ENCODE measurements at regions not wholly inside any gene's neighbourhood (a gene's known extent, or its start where the extent isn't known, plus 50 kb on each side); places are given as distances from the start of the nearest gene placed in this dataset.

DNA sequence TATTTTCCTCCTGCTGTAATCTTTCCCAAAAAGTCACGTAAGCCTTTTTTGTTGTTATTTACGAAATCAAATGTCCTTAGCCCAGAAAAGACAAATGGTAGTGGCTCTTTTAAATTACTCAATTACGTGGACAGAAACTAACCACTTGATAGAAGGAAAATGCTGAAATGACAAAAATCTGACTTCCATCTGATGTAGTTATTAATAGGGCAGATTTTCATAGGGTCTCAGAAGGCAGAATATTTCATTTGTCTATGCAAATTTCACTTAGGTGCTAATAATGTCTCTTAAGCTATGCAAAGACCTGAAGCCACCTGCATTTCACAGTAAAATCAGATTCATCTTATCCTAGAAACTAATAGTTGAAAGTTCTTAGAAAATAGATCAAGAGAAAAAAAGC lies 295.7 kb downstream of the TMA16 start:
- TF ChIP-seq, protein P1, sequence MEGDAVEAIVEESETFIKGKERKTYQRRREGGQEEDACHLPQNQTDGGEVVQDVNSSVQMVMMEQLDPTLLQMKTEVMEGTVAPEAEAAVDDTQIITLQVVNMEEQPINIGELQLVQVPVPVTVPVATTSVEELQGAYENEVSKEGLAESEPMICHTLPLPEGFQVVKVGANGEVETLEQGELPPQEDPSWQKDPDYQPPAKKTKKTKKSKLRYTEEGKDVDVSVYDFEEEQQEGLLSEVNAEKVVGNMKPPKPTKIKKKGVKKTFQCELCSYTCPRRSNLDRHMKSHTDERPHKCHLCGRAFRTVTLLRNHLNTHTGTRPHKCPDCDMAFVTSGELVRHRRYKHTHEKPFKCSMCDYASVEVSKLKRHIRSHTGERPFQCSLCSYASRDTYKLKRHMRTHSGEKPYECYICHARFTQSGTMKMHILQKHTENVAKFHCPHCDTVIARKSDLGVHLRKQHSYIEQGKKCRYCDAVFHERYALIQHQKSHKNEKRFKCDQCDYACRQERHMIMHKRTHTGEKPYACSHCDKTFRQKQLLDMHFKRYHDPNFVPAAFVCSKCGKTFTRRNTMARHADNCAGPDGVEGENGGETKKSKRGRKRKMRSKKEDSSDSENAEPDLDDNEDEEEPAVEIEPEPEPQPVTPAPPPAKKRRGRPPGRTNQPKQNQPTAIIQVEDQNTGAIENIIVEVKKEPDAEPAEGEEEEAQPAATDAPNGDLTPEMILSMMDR (IDR thresholded peaks at IDR 0.05; ENCODE audit: low read depth, low read length, missing input control), result no peak
- TF ChIP-seq TAF1 (conservative IDR thresholded peaks at IDR 0.05) (no peak), RAD21 (IDR thresholded peaks at IDR 0.05) (no peak), SP1 (IDR thresholded peaks at IDR 0.05) (no peak), JUND (IDR thresholded peaks at IDR 0.05) (no peak), RXRA (IDR thresholded peaks at IDR 0.05) (no peak)
- TF ChIP-seq, protein P2, sequence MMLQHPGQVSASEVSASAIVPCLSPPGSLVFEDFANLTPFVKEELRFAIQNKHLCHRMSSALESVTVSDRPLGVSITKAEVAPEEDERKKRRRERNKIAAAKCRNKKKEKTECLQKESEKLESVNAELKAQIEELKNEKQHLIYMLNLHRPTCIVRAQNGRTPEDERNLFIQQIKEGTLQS (IDR thresholded peaks at IDR 0.05), result no peak
- TF ChIP-seq, protein P3, sequence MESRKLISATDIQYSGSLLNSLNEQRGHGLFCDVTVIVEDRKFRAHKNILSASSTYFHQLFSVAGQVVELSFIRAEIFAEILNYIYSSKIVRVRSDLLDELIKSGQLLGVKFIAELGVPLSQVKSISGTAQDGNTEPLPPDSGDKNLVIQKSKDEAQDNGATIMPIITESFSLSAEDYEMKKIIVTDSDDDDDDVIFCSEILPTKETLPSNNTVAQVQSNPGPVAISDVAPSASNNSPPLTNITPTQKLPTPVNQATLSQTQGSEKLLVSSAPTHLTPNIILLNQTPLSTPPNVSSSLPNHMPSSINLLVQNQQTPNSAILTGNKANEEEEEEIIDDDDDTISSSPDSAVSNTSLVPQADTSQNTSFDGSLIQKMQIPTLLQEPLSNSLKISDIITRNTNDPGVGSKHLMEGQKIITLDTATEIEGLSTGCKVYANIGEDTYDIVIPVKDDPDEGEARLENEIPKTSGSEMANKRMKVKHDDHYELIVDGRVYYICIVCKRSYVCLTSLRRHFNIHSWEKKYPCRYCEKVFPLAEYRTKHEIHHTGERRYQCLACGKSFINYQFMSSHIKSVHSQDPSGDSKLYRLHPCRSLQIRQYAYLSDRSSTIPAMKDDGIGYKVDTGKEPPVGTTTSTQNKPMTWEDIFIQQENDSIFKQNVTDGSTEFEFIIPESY (IDR thresholded peaks at IDR 0.05), result no peak

Data from liver (tissue), 3 donors.